ENCODE measurements at regions not wholly inside any gene's neighbourhood (a gene's known extent, or its start where the extent isn't known, plus 50 kb on each side); places are given as distances from the start of the nearest gene placed in this dataset.

GRCh38 chr20:24772667-24773066, 176.4 kb upstream of the CST7 start:
- no peak for TF ChIP-seq SPI1 (IDR thresholded peaks at IDR 0.05; ENCODE audit: low read depth, low read length)
- no peak for TF ChIP-seq POLR2A (IDR thresholded peaks at IDR 0.05; ENCODE audit: low read depth, low read length)
- no peak for TF ChIP-seq POLR2AphosphoS5 (IDR thresholded peaks at IDR 0.05; ENCODE audit: low read depth, low read length)
- TF ChIP-seq TAF1 (IDR thresholded peaks at IDR 0.05; ENCODE audit: low read depth, low read length), result no peak
- no peak for TF ChIP-seq PAX5 (IDR thresholded peaks at IDR 0.05; ENCODE audit: insufficient read depth, low read length, severe bottlenecking)
- no peak for TF ChIP-seq POU2F2 (IDR thresholded peaks at IDR 0.05; ENCODE audit: low read depth, low read length)
- no peak for FAIRE-seq

GRCh38 chr20:24773168-24773567, 175.9 kb upstream of the CST7 start:
- FAIRE-seq (no peak), DNase-seq (ENCODE audit: insufficient read length, low spot score) (no peak)
- no peak for TF ChIP-seq TAF1 (IDR thresholded peaks at IDR 0.05; ENCODE audit: low read depth, low read length)
- TF ChIP-seq SPI1 (IDR thresholded peaks at IDR 0.05; ENCODE audit: low read depth, low read length), result no peak

More at GRCh38 chr20:24772667-24773066, 176.4 kb upstream of the CST7 start:
- no peak for DNase-seq (ENCODE audit: insufficient read length, low spot score)

GRCh38 chr20:24773751-24774201, 175.3 kb upstream of the CST7 start:
- FAIRE-seq (no peak), DNase-seq (ENCODE audit: insufficient read length, low spot score) (no peak)
- no peak for TF ChIP-seq PAX5 (IDR thresholded peaks at IDR 0.05; ENCODE audit: insufficient read depth, low read length, severe bottlenecking)
- TF ChIP-seq POU2F2 (IDR thresholded peaks at IDR 0.05; ENCODE audit: low read depth, low read length), result no peak

DNA sequence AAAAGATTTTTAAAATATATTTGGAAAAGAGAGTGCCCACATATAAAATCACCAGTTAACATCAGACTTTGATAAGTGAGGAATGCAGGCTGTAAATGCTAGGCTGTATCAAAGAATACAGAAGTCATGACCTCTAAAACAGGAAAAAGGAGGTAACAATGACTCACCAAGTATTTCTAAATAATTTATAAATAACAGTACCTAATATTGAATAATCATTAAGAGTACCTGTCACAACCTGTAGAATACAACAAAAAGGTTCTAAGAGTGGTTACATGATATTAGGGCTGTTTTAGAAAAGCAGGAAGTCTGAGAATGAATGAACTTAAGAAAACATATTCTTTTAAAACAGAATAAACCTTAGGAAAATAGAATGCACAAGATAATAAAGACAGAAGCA, 173.1 kb upstream of the CST7 start:
- FAIRE-seq (no peak), DNase-seq (ENCODE audit: insufficient read length, low spot score) (no peak)
- TF ChIP-seq PAX5 (IDR thresholded peaks at IDR 0.05; ENCODE audit: insufficient read depth, low read length, severe bottlenecking), result no peak
- TF ChIP-seq SPI1 (IDR thresholded peaks at IDR 0.05; ENCODE audit: low read depth, low read length), result no peak
- no peak for TF ChIP-seq POLR2A (IDR thresholded peaks at IDR 0.05; ENCODE audit: low read depth, low read length)

DNA sequence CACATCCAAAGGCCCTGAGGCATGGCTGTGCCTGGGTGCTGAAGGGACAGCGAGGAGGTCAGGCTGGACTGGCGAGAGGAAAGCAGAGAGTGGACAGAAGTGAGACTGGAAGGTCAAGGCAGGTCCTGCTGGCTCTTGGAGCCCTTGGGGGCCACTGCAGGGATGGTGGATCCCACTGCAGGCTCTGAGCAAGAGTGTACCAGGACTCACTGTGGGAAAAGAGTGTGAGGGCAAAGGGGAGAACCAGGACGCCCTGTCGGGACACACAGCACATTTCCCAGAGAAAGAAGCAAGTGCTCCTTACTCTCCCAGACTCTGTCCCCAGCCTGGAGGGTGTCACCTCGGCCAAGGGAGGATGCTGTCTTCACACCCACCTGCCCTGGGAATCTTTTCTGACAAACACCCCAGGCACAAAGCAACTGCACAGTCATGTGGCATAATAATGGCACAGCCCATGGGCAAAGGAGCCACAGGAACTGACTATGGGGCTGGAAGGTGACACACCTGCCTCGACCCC, 172.3 kb upstream of the CST7 start:
- FAIRE-seq (no peak), DNase-seq (ENCODE audit: insufficient read length, low spot score) (no peak)
- TF ChIP-seq PAX5 (IDR thresholded peaks at IDR 0.05; ENCODE audit: insufficient read depth, low read length, severe bottlenecking), result no peak

- TF ChIP-seq SPI1 (IDR thresholded peaks at IDR 0.05; ENCODE audit: low read depth, low read length) (no peak), POLR2AphosphoS5 (IDR thresholded peaks at IDR 0.05; ENCODE audit: low read depth, low read length) (no peak), POU2F2 (IDR thresholded peaks at IDR 0.05; ENCODE audit: low read depth, low read length) (no peak), POLR2A (IDR thresholded peaks at IDR 0.05; ENCODE audit: low read depth, low read length) (no peak), TAF1 (IDR thresholded peaks at IDR 0.05; ENCODE audit: low read depth, low read length) (no peak), PAX5 (IDR thresholded peaks at IDR 0.05; ENCODE audit: insufficient read depth, low read length, severe bottlenecking) (no peak)
- no peak for DNase-seq (ENCODE audit: insufficient read length, low spot score)
- FAIRE-seq, result no peak
These were observed 171.3 kb upstream of the CST7 start for GRCh38 chr20:24777746-24778145.

- FAIRE-seq (no peak), DNase-seq (ENCODE audit: insufficient read length, low spot score) (no peak)
- TF ChIP-seq POLR2A (IDR thresholded peaks at IDR 0.05; ENCODE audit: low read depth, low read length) (no peak), TAF1 (IDR thresholded peaks at IDR 0.05; ENCODE audit: low read depth, low read length) (no peak), POLR2AphosphoS5 (IDR thresholded peaks at IDR 0.05; ENCODE audit: low read depth, low read length) (no peak), SPI1 (IDR thresholded peaks at IDR 0.05; ENCODE audit: low read depth, low read length) (no peak), PAX5 (IDR thresholded peaks at IDR 0.05; ENCODE audit: insufficient read depth, low read length, severe bottlenecking) (no peak), POU2F2 (IDR thresholded peaks at IDR 0.05; ENCODE audit: low read depth, low read length) (no peak)
These were observed 170.5 kb upstream of the CST7 start for GRCh38 chr20:24778585-24779031.

GRCh38 chr20:24779131-24779530, 169.9 kb upstream of the CST7 start:
- no peak for FAIRE-seq

GRCh38 chr20:24779946-24780345, 169.1 kb upstream of the CST7 start:
- DNase-seq (ENCODE audit: insufficient read length, low spot score), result no peak
- no peak for FAIRE-seq
- TF ChIP-seq SPI1 (IDR thresholded peaks at IDR 0.05; ENCODE audit: low read depth, low read length) (no peak), POU2F2 (IDR thresholded peaks at IDR 0.05; ENCODE audit: low read depth, low read length) (no peak), TAF1 (IDR thresholded peaks at IDR 0.05; ENCODE audit: low read depth, low read length) (no peak), POLR2AphosphoS5 (IDR thresholded peaks at IDR 0.05; ENCODE audit: low read depth, low read length) (no peak)

More at GRCh38 chr20:24779131-24779530, 169.9 kb upstream of the CST7 start:
- TF ChIP-seq POLR2AphosphoS5 (IDR thresholded peaks at IDR 0.05; ENCODE audit: low read depth, low read length) (no peak), SPI1 (IDR thresholded peaks at IDR 0.05; ENCODE audit: low read depth, low read length) (no peak), TAF1 (IDR thresholded peaks at IDR 0.05; ENCODE audit: low read depth, low read length) (no peak), POLR2A (IDR thresholded peaks at IDR 0.05; ENCODE audit: low read depth, low read length) (no peak), PAX5 (IDR thresholded peaks at IDR 0.05; ENCODE audit: insufficient read depth, low read length, severe bottlenecking) (no peak), POU2F2 (IDR thresholded peaks at IDR 0.05; ENCODE audit: low read depth, low read length) (no peak)
- no peak for DNase-seq (ENCODE audit: insufficient read length, low spot score)

GRCh38 chr20:24780674-24781417, 168.2 kb upstream of the CST7 start:
- no peak for FAIRE-seq
- TF ChIP-seq TAF1 (IDR thresholded peaks at IDR 0.05; ENCODE audit: low read depth, low read length), result no peak
- no peak for TF ChIP-seq POLR2AphosphoS5 (IDR thresholded peaks at IDR 0.05; ENCODE audit: low read depth, low read length)
- no peak for TF ChIP-seq SPI1 (IDR thresholded peaks at IDR 0.05; ENCODE audit: low read depth, low read length)
- TF ChIP-seq POU2F2 (IDR thresholded peaks at IDR 0.05; ENCODE audit: low read depth, low read length), result no peak
- no peak for TF ChIP-seq PAX5 (IDR thresholded peaks at IDR 0.05; ENCODE audit: insufficient read depth, low read length, severe bottlenecking)
- no peak for TF ChIP-seq POLR2A (IDR thresholded peaks at IDR 0.05; ENCODE audit: low read depth, low read length)
- no peak for DNase-seq (ENCODE audit: insufficient read length, low spot score)

Measured in GM12891 (cell line).